ENCODE measurements at regions not wholly inside any gene's neighbourhood (a gene's known extent, or its start where the extent isn't known, plus 50 kb on each side); places are given as distances from the start of the nearest gene placed in this dataset.
"Not testable (repeated sequence)": the region's sequence is repeated elsewhere in the genome, so short reads cannot be mapped to it uniquely, and the experiment has no call there.

GRCh38 chr14:43655194-43655593 is 851.9 kb downstream of the FSCB start:
- TF ChIP-seq PATZ1 (CRISPR knock-in tag; IDR thresholded peaks at IDR 0.05; ENCODE audit: borderline replicate concordance); CREB5 (CRISPR knock-in tag; IDR thresholded peaks at IDR 0.05; ENCODE audit: low read depth); TSHZ2 (CRISPR knock-in tag; IDR thresholded peaks at IDR 0.05); ESRRG (CRISPR knock-in tag; IDR thresholded peaks at IDR 0.05): not testable (repeated sequence)
